ENCODE measurements at regions not wholly inside any gene's neighbourhood (a gene's known extent, or its start where the extent isn't known, plus 50 kb on each side); places are given as distances from the start of the nearest gene placed in this dataset.

- H4K20me1 ChIP-seq (ENCODE audit: insufficient read depth, low read length), result 0 out of 2 replicates have a peak, but pooled peaks cover 3% of the 10 kb centered on the region
- H3K4me1 ChIP-seq (ENCODE audit: insufficient read depth, low read length), result no peaks in the 10 kb centered on the region
- H3K4me2 ChIP-seq (ENCODE audit: insufficient read depth, low read length), result no peak overlapping the region
- no peak overlapping the region for H3K27ac ChIP-seq (ENCODE audit: low read length)
- DNase-seq (no peak), ATAC-seq (ENCODE audit: insufficient read depth, low read depth) (no peak)
- TF ChIP-seq, protein P1, sequence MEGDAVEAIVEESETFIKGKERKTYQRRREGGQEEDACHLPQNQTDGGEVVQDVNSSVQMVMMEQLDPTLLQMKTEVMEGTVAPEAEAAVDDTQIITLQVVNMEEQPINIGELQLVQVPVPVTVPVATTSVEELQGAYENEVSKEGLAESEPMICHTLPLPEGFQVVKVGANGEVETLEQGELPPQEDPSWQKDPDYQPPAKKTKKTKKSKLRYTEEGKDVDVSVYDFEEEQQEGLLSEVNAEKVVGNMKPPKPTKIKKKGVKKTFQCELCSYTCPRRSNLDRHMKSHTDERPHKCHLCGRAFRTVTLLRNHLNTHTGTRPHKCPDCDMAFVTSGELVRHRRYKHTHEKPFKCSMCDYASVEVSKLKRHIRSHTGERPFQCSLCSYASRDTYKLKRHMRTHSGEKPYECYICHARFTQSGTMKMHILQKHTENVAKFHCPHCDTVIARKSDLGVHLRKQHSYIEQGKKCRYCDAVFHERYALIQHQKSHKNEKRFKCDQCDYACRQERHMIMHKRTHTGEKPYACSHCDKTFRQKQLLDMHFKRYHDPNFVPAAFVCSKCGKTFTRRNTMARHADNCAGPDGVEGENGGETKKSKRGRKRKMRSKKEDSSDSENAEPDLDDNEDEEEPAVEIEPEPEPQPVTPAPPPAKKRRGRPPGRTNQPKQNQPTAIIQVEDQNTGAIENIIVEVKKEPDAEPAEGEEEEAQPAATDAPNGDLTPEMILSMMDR (IDR thresholded peaks at IDR 0.05; ENCODE audit: borderline replicate concordance, extremely low read depth, low read length, poor library complexity, severe bottlenecking), result no peak
- no peak for TF ChIP-seq EZH2 (IDR thresholded peaks at IDR 0.05; ENCODE audit: borderline replicate concordance, low read depth, low read length, severe bottlenecking)
- no peaks in the 10 kb centered on the region for H3K36me3 ChIP-seq (ENCODE audit: insufficient read depth, low read length)
- no peaks in the 10 kb centered on the region for H3K9me3 ChIP-seq (ENCODE audit: insufficient read depth, low read length, severe bottlenecking)
- no peak overlapping the region for H3K4me3 ChIP-seq (ENCODE audit: low read depth in 1 of 2, low read length in 2 of 2)
- H2AFZ ChIP-seq (ENCODE audit: low read depth, low read length), result no peak overlapping the region
- H3K27me3 ChIP-seq (ENCODE audit: insufficient read depth, low read length, poor library complexity), result peaks cover 8% of the 10 kb centered on the region
- H3K79me2 ChIP-seq (ENCODE audit: insufficient read depth, low read length), result no peaks in the 10 kb centered on the region
- H3K9ac ChIP-seq (ENCODE audit: low read depth, low read length), result no peak overlapping the region
Observed at GRCh38 chr3:128559486-128560225, 66.7 kb upstream of the GATA2 start.

GRCh38 chr3:128557531-128558280 is 64.7 kb upstream of the GATA2 start:
- H3K27me3 ChIP-seq (ENCODE audit: insufficient read depth, low read length, poor library complexity), result peaks cover 8% of the 10 kb centered on the region

DNA sequence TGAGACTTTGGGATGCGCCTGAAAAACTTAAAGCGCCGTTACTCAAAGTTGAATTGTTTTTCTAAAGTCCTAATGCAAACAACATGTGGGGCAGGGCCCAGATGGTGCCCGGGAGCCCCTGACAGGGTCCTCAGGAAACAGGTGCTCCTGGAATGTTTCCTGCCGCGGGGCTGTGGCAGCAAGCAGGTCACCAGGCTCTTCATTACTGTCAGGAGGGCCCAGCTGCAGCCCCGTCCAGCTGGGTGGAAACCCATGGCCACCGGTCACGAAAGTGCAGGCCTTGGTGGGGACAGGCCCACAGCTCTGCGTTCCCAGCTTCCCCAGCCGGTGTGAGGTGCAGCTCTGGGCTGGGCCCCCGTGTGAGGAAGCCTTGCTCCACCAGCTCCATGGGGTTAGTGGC is 63.9 kb upstream of the GATA2 start:
- Histone ChIP-seq H3K9me3 (ENCODE audit: insufficient read depth, low read length, severe bottlenecking) (no peaks in the 10 kb centered on the region), H3K9ac (ENCODE audit: low read depth, low read length) (no peak overlapping the region), H3K27me3 (ENCODE audit: insufficient read depth, low read length, poor library complexity) (peaks cover 8% of the 10 kb centered on the region), H3K36me3 (ENCODE audit: insufficient read depth, low read length) (no peaks in the 10 kb centered on the region), H4K20me1 (ENCODE audit: insufficient read depth, low read length) (0 out of 2 replicates have a peak, but pooled peaks cover 3% of the 10 kb centered on the region), H3K4me2 (ENCODE audit: insufficient read depth, low read length) (no peak overlapping the region), H3K4me3 (ENCODE audit: low read depth in 1 of 2, low read length in 2 of 2) (no peak overlapping the region), H3K79me2 (ENCODE audit: insufficient read depth, low read length) (no peaks in the 10 kb centered on the region), H2AFZ (ENCODE audit: low read depth, low read length) (no peak overlapping the region), H3K4me1 (ENCODE audit: insufficient read depth, low read length) (no peaks in the 10 kb centered on the region), H3K27ac (ENCODE audit: low read length) (no peak overlapping the region)
- DNase-seq, result no peak
- TF ChIP-seq, protein P1 (IDR thresholded peaks at IDR 0.05; ENCODE audit: borderline replicate concordance, extremely low read depth, low read length, poor library complexity, severe bottlenecking), result no peak
- no peak for TF ChIP-seq EZH2 (IDR thresholded peaks at IDR 0.05; ENCODE audit: borderline replicate concordance, low read depth, low read length, severe bottlenecking)
- no peak for ATAC-seq (ENCODE audit: insufficient read depth, low read depth)

More at GRCh38 chr3:128557531-128558280, 64.7 kb upstream of the GATA2 start:
- DNase-seq, result no peak
- Histone ChIP-seq H3K36me3 (ENCODE audit: insufficient read depth, low read length) (no peaks in the 10 kb centered on the region), H3K4me3 (ENCODE audit: low read depth in 1 of 2, low read length in 2 of 2) (no peak overlapping the region), H3K4me2 (ENCODE audit: insufficient read depth, low read length) (no peak overlapping the region), H3K27ac (ENCODE audit: low read length) (no peak overlapping the region), H3K4me1 (ENCODE audit: insufficient read depth, low read length) (no peaks in the 10 kb centered on the region), H4K20me1 (ENCODE audit: insufficient read depth, low read length) (0 out of 2 replicates have a peak, but pooled peaks cover 3% of the 10 kb centered on the region), H3K9me3 (ENCODE audit: insufficient read depth, low read length, severe bottlenecking) (no peaks in the 10 kb centered on the region), H3K79me2 (ENCODE audit: insufficient read depth, low read length) (no peaks in the 10 kb centered on the region), H3K9ac (ENCODE audit: low read depth, low read length) (no peak overlapping the region), H2AFZ (ENCODE audit: low read depth, low read length) (no peak overlapping the region)
- TF ChIP-seq, protein P1 (IDR thresholded peaks at IDR 0.05; ENCODE audit: borderline replicate concordance, extremely low read depth, low read length, poor library complexity, severe bottlenecking), result no peak
- no peak for TF ChIP-seq EZH2 (IDR thresholded peaks at IDR 0.05; ENCODE audit: borderline replicate concordance, low read depth, low read length, severe bottlenecking)
- no peak for ATAC-seq (ENCODE audit: insufficient read depth, low read depth)
